ENCODE measurements at regions not wholly inside any gene's neighbourhood (a gene's known extent, or its start where the extent isn't known, plus 50 kb on each side); places are given as distances from the start of the nearest gene placed in this dataset.

DNA sequence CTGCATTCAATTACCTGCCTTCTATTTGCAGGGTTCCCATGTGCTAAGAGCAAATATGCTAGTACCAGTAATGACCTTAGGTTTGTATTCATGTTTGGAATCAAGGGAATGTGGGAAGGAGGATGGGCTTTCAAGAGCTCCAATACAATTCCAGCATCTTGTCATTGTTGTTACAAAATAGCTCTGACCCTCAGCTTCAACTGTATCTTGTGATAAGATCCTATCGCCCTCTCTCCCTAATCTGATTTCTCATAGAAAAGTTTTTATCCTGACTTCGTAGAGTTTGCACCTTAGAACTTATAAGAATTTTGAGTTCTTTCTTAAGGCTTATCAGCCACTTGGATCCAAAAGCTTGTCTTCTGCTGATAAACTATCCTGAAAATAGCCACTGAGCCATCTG, 749.5 kb upstream of the ACVR2A start:
- no peaks in the 10 kb centered on the region for H3K36me3 ChIP-seq (ENCODE audit: low read depth, low read length)
- H3K9me3 ChIP-seq (ENCODE audit: low read length), result no peaks in the 10 kb centered on the region
- no peak overlapping the region for H3K27ac ChIP-seq (ENCODE audit: low read length)
- no peaks in the 10 kb centered on the region for H3K79me2 ChIP-seq (ENCODE audit: low read length)
- ChIA-PET POLR2A (ENCODE audit: unreplicated experiment) (no interaction called here), CTCF (no interaction called here)
- no peak overlapping the region for H3K4me2 ChIP-seq (ENCODE audit: low read length)
- no peak for DNase-seq
- H3F3A ChIP-seq (ENCODE audit: low read length, unreplicated experiment), result no peaks in the 10 kb centered on the region
- H3K4me3 ChIP-seq (ENCODE audit: low read length), result no peak overlapping the region
- H3K9me2 ChIP-seq (replicated peaks; ENCODE audit: low read length), result no peaks in the 10 kb centered on the region
- H3K27me3 ChIP-seq (ENCODE audit: low read length), result no peaks in the 10 kb centered on the region
- H2AFZ ChIP-seq (ENCODE audit: low read length), result no peak overlapping the region
- ATAC-seq, result no peak
- peaks cover 13% of the 10 kb centered on the region; the same call in 1 of the 2 replicates for H3K4me1 ChIP-seq (ENCODE audit: insufficient read depth, low read length)
- TF ChIP-seq EZH2phosphoT487 (IDR thresholded peaks at IDR 0.05; ENCODE audit: borderline replicate concordance, low read length) (no peak), CTCF (conservative IDR thresholded peaks at IDR 0.05; ENCODE audit: low read depth, low read length) (no peak), EZH2 (IDR thresholded peaks at IDR 0.05; ENCODE audit: low read length, unreplicated experiment) (no peak)
- BruUV-seq (replicated peaks), result no TSS peak
- intact Hi-C loops (cut with micrococcal nuclease), result no loop called here
- H3K9ac ChIP-seq (ENCODE audit: low read length), result no peak overlapping the region
- no peaks in the 10 kb centered on the region for H4K20me1 ChIP-seq (ENCODE audit: low read length)

- H3K27me3 ChIP-seq (ENCODE audit: low read length), result no peaks in the 10 kb centered on the region
- ChIA-PET POLR2A (ENCODE audit: unreplicated experiment) (no interaction called here), CTCF (no interaction called here)
- no peak overlapping the region for H2AFZ ChIP-seq (ENCODE audit: low read length)
- no peaks in the 10 kb centered on the region for H3K9me2 ChIP-seq (replicated peaks; ENCODE audit: low read length)
- no peak overlapping the region for H3K9ac ChIP-seq (ENCODE audit: low read length)
- no peak overlapping the region for H3K4me3 ChIP-seq (ENCODE audit: low read length)
- ATAC-seq (no peak), DNase-seq (no peak)
- H3K4me2 ChIP-seq (ENCODE audit: low read length), result no peak overlapping the region
- BruUV-seq (replicated peaks), result no TSS peak
- H3K27ac ChIP-seq (ENCODE audit: low read length), result no peak overlapping the region
- intact Hi-C loops (cut with micrococcal nuclease), result no loop called here
- no peaks in the 10 kb centered on the region for H3F3A ChIP-seq (ENCODE audit: low read length, unreplicated experiment)
- no peaks in the 10 kb centered on the region for H4K20me1 ChIP-seq (ENCODE audit: low read length)
- H3K36me3 ChIP-seq (ENCODE audit: low read depth, low read length), result no peaks in the 10 kb centered on the region
- H3K9me3 ChIP-seq (ENCODE audit: low read length), result no peaks in the 10 kb centered on the region
- TF ChIP-seq CTCF (conservative IDR thresholded peaks at IDR 0.05; ENCODE audit: low read depth, low read length), result no peak
- TF ChIP-seq EZH2phosphoT487 (IDR thresholded peaks at IDR 0.05; ENCODE audit: borderline replicate concordance, low read length), result no peak
- TF ChIP-seq EZH2 (IDR thresholded peaks at IDR 0.05; ENCODE audit: low read length, unreplicated experiment), result no peak
- H3K4me1 ChIP-seq (ENCODE audit: insufficient read depth, low read length), result 0 out of 2 replicates have a peak, but pooled peaks cover under 1% of the 10 kb centered on the region
- no peaks in the 10 kb centered on the region for H3K79me2 ChIP-seq (ENCODE audit: low read length)
These were observed 750.8 kb upstream of the ACVR2A start for GRCh38 chr2:147094077-147094476.

DNA sequence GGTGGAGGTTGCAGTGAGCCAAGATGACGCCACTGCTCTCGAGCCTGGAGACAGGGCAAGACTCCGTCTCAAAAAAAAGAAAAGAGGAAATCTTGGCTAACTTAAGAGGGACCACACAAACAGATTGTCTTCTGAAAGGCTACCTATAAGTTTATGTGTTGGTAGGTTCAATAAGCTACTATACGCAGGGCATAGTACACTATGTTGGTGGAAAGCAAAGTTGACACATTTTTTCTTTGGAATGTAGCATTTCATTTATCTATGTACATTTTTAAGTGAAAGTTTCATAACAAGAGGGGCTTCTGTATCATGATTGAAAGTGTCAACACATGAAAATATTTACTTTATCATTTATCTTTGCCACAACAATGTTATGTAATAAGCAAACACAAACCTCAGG, 752.6 kb upstream of the ACVR2A start:
- H3K9ac ChIP-seq (ENCODE audit: low read length), result no peak overlapping the region
- ATAC-seq, result no peak
- H3K4me2 ChIP-seq (ENCODE audit: low read length), result no peak overlapping the region
- no peaks in the 10 kb centered on the region for H4K20me1 ChIP-seq (ENCODE audit: low read length)
- no peaks in the 10 kb centered on the region for H3K79me2 ChIP-seq (ENCODE audit: low read length)
- ChIA-PET POLR2A (ENCODE audit: unreplicated experiment) (no interaction called here), CTCF (no interaction called here)
- H3K4me3 ChIP-seq (ENCODE audit: low read length), result no peak overlapping the region
- BruUV-seq (replicated peaks), result no TSS peak
- H3K36me3 ChIP-seq (ENCODE audit: low read depth, low read length), result no peaks in the 10 kb centered on the region
- TF ChIP-seq CTCF (conservative IDR thresholded peaks at IDR 0.05; ENCODE audit: low read depth, low read length) (no peak), EZH2phosphoT487 (IDR thresholded peaks at IDR 0.05; ENCODE audit: borderline replicate concordance, low read length) (no peak), EZH2 (IDR thresholded peaks at IDR 0.05; ENCODE audit: low read length, unreplicated experiment) (no peak)
- intact Hi-C loops (cut with micrococcal nuclease), result no loop called here
- H2AFZ ChIP-seq (ENCODE audit: low read length), result no peak overlapping the region
- H3K27me3 ChIP-seq (ENCODE audit: low read length), result no peaks in the 10 kb centered on the region
- H3K9me3 ChIP-seq (ENCODE audit: low read length), result no peaks in the 10 kb centered on the region
- no peaks in the 10 kb centered on the region for H3F3A ChIP-seq (ENCODE audit: low read length, unreplicated experiment)
- no peaks in the 10 kb centered on the region for H3K4me1 ChIP-seq (ENCODE audit: insufficient read depth, low read length)
- H3K9me2 ChIP-seq (replicated peaks; ENCODE audit: low read length), result no peaks in the 10 kb centered on the region
- H3K27ac ChIP-seq (ENCODE audit: low read length), result no peak overlapping the region
- DNase-seq, result no peak

Data from PC-3 (cell line).